Vagina (tissue), 2 donors: ENCODE measurements at regions not wholly inside any gene's neighbourhood (a gene's known extent, or its start where the extent isn't known, plus 50 kb on each side); places are given as distances from the start of the nearest gene placed in this dataset.
A peak's percentile ranks its signal among the peaks of the same experiment; 100 is the strongest.

ENCODE experiments used
- DNase-seq, 2 donors: peaks; one replicate each; pipeline ENCODE4 v3.0.0-alpha.2; 2017; ENCODE audit errors: extremely low spot score in 2 of 2
- H3K27ac ChIP-seq: fragments of 200-600 bp; sonication (generic); one replicate; pipeline ENCODE4 v1.5.1; 2019
- H3K27me3 ChIP-seq: fragments of 200-600 bp; sonication (generic); one replicate; pipeline ENCODE4 v1.5.1; 2019
- H3K36me3 ChIP-seq, 2 donors: fragments of 200-600 bp; sonication (generic); one replicate each; pipeline ENCODE4 v1.5.1; 2017 to 2019
- H3K4me1 ChIP-seq: fragments of 200-600 bp; sonication (generic); one replicate; pipeline ENCODE4 v1.5.1; 2019
- H3K4me3 ChIP-seq, 2 donors: fragments of 200-600 bp; sonication (generic); 1 replicate in 1 of 2; 2 replicates in 1 of 2; pipeline ENCODE4 v1.5.1; 2016 to 2019
- H3K9me3 ChIP-seq: fragments of 200-600 bp; sonication (generic); one replicate; pipeline ENCODE4 v1.5.1; 2019
- POLR2A ChIP-seq, 2 donors: fragments of 450-650 bp; IDR thresholded peaks; one replicate each; pipeline ENCODE4 v1.6.1; 2017; ENCODE audit warnings: antibody characterized with exemption in 2 of 2, mild to moderate bottlenecking in 2 of 2, moderate library complexity in 2 of 2
- POLR2AphosphoS5 ChIP-seq, 2 donors: sonication (generic); formaldehyde crosslinking; IDR thresholded peaks; one replicate each; pipeline ENCODE4 v1.9.0; 2017; ENCODE audit warnings: antibody characterized with exemption in 2 of 2, mild to moderate bottlenecking in 2 of 2, low read depth in 1 of 2; ENCODE audit not compliant: insufficient read depth in 1 of 2
- intact Hi-C: fragments of 100-400 bp; cut with DNase I; formaldehyde crosslinking; loops from one replicate; pipeline ENCODE4 v1.15.1; 2023
- TF ChIP-seq, protein P1 (sequence below), 3 experiments: fragments of 450-650 bp in 2 of 3; fragments of 200-600 bp in 1 of 3; sonication (generic) in 1 of 3; IDR thresholded peaks; one replicate each; pipeline ENCODE4 v1.5.1; 2017 to 2019; ENCODE audit warnings: antibody characterized with exemption in 3 of 3, mild to moderate bottlenecking in 2 of 3, moderate library complexity in 2 of 3

DNA sequence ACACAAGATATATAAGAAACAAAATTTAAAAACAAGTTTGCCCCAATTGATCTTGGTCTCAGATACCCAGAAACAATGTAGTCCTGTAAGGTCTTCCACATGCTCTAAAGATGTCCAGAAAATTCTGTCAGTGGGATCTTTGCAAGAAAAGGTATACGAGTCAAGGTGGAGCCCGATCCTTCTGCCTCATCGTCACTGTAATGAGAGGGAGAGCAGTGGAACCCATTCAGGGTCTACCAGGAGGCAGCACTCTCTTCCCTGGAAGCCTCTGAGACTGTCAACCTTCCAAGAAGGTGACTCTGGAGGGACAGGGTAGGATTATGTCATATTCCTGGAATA, 112.8 kb downstream of the JCAD start:
- Histone ChIP-seq H3K27me3 (no peaks in the 10 kb centered on the region), H3K27ac (peak overlapping the region; percentile 46), H3K9me3 (no peaks in the 10 kb centered on the region), H3K4me1 (peaks cover 34% of the 10 kb centered on the region), H3K36me3 (no peaks in the 10 kb centered on the region), H3K4me3 (no peak overlapping the region)
- intact Hi-C loops: no loop called here
- DNase-seq: no peak
- TF ChIP-seq, protein P1, sequence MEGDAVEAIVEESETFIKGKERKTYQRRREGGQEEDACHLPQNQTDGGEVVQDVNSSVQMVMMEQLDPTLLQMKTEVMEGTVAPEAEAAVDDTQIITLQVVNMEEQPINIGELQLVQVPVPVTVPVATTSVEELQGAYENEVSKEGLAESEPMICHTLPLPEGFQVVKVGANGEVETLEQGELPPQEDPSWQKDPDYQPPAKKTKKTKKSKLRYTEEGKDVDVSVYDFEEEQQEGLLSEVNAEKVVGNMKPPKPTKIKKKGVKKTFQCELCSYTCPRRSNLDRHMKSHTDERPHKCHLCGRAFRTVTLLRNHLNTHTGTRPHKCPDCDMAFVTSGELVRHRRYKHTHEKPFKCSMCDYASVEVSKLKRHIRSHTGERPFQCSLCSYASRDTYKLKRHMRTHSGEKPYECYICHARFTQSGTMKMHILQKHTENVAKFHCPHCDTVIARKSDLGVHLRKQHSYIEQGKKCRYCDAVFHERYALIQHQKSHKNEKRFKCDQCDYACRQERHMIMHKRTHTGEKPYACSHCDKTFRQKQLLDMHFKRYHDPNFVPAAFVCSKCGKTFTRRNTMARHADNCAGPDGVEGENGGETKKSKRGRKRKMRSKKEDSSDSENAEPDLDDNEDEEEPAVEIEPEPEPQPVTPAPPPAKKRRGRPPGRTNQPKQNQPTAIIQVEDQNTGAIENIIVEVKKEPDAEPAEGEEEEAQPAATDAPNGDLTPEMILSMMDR (IDR thresholded peaks at IDR 0.05): no peak
- TF ChIP-seq POLR2A (IDR thresholded peaks at IDR 0.05) (no peak), POLR2AphosphoS5 (IDR thresholded peaks at IDR 0.05; ENCODE audit: insufficient read depth in 1 of 2, low read depth in 1 of 2) (no peak)

DNA sequence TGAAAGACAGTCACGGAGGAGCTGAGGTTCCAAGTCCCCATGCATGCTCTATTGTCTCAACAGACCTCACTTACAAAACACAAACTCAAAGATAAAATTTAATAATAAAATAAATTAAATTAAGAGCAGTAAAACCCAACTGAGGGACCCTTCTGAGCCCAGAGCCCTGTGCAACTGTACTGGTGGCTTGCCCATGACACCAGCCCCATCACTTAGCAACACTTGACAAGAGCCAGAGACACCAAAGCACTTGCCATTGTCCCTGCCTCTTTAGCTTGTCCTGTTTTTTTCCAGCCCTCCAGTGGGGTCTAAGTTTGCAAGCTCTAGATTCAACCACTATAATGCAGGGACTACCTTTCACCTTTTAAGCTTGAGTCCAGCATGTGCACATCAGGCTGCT, 117.9 kb downstream of the JCAD start:
- intact Hi-C loops: no loop called here
- Histone ChIP-seq H3K4me1 (peaks cover 9% of the 10 kb centered on the region), H3K27ac (no peak overlapping the region), H3K36me3 (no peaks in the 10 kb centered on the region), H3K4me3 (no peak overlapping the region), H3K9me3 (no peaks in the 10 kb centered on the region), H3K27me3 (no peaks in the 10 kb centered on the region)
- no peak for DNase-seq
- TF ChIP-seq, protein P1 (IDR thresholded peaks at IDR 0.05): no peak
- TF ChIP-seq POLR2A (IDR thresholded peaks at IDR 0.05): no peak
- no peak for TF ChIP-seq POLR2AphosphoS5 (IDR thresholded peaks at IDR 0.05; ENCODE audit: insufficient read depth in 1 of 2, low read depth in 1 of 2)

DNA sequence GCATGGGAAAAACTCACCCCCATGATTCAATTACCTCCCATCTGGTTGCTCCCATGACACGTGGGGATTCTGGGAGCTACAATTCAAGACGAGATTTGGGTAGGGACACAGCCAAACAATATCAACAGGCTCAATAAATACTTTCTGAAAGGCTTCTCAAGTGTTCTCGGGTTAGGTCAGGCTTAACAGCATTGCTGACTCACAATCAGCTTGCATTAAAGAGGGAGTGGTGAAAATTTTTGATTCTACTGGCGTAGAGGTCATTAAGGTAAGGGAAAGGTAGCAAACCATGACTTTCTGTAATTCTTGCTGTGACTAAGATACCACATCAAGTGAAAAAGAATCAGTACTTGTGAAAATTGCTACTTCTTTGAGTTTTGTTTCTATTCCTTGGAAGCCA, 126.4 kb downstream of the JCAD start:
- Histone ChIP-seq H3K27ac (no peak overlapping the region), H3K4me1 (no peaks in the 10 kb centered on the region), H3K4me3 (no peak overlapping the region), H3K27me3 (no peaks in the 10 kb centered on the region), H3K36me3 (no peaks in the 10 kb centered on the region), H3K9me3 (no peaks in the 10 kb centered on the region)
- TF ChIP-seq POLR2AphosphoS5 (IDR thresholded peaks at IDR 0.05; ENCODE audit: insufficient read depth in 1 of 2, low read depth in 1 of 2) (no peak), POLR2A (IDR thresholded peaks at IDR 0.05) (no peak)
- TF ChIP-seq, protein P1 (IDR thresholded peaks at IDR 0.05): no peak
- no peak for DNase-seq
- intact Hi-C loops: no loop called here

DNA sequence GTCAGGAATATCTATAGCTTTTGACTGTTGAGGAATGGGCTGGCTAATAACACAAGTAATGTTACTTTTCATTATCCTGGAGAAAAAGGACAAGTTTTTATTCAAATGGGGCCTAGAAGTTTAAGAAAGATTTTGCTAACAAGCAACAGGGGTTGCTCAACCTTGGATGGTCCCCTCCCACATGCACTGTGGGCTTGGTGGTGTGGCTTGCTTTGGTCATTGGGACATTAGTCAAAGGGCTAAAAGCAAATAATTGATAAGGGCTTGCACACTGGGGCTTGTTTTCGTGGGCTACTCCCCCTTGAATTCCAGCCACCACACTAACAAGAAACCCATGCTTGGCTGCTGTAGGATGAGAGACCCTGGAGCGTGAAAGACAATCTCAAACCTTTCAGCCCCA, 127.6 kb downstream of the JCAD start:
- Histone ChIP-seq H3K27ac (no peak overlapping the region), H3K9me3 (no peaks in the 10 kb centered on the region), H3K4me3 (no peak overlapping the region), H3K27me3 (no peaks in the 10 kb centered on the region), H3K4me1 (no peaks in the 10 kb centered on the region), H3K36me3 (no peaks in the 10 kb centered on the region)
- intact Hi-C loops: no loop called here
- DNase-seq: no peak
- TF ChIP-seq POLR2AphosphoS5 (IDR thresholded peaks at IDR 0.05; ENCODE audit: insufficient read depth in 1 of 2, low read depth in 1 of 2) (no peak), POLR2A (IDR thresholded peaks at IDR 0.05) (no peak)
- TF ChIP-seq, protein P1 (IDR thresholded peaks at IDR 0.05): no peak

DNA sequence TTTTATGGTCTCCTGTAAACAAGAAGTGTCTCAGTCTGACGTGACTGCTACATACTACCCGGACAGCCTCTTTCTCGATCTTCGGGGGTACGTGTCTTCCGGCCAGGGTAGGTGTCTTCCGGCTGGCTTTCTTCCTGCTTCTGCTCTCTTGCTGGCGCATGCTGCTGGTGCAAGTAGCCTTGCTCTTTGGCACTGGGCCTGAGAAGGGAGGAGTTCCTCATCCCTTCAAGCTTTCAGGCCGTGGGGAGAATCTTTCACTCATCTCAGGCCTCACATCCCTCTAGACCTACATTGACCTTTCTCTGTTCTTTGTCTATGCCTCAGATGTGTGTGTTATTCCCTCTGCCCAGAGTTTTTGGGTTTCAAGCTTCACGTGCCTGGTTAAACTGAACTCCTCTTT, 130.4 kb downstream of the JCAD start:
- Histone ChIP-seq H3K27me3 (no peaks in the 10 kb centered on the region), H3K27ac (no peak overlapping the region), H3K4me3 (no peak overlapping the region), H3K4me1 (no peaks in the 10 kb centered on the region), H3K36me3 (no peaks in the 10 kb centered on the region), H3K9me3 (no peaks in the 10 kb centered on the region)
- TF ChIP-seq POLR2AphosphoS5 (IDR thresholded peaks at IDR 0.05; ENCODE audit: insufficient read depth in 1 of 2, low read depth in 1 of 2) (no peak), POLR2A (IDR thresholded peaks at IDR 0.05) (no peak)
- TF ChIP-seq, protein P1 (IDR thresholded peaks at IDR 0.05): no peak
- DNase-seq: no peak
- intact Hi-C loops: no loop called here
